Loucy (cell line): ENCODE measurements at regions not wholly inside any gene's neighbourhood (a gene's known extent, or its start where the extent isn't known, plus 50 kb on each side); places are given as distances from the start of the nearest gene placed in this dataset.
"Not testable (repeated sequence)": the region's sequence is repeated elsewhere in the genome, so short reads cannot be mapped to it uniquely, and the experiment has no call there.

Source experiments
- H2AFZ ChIP-seq: fragments of 200-600 bp; sonication (generic); 2 replicates; pipeline ENCODE4 v1.6.0; 2016; ENCODE audit warnings: antibody characterized with exemption, mild to moderate bottlenecking, low read length, moderate library complexity
- H3F3A ChIP-seq: fragments of 200-600 bp; 2 replicates; pipeline ENCODE4 v1.6.0; 2016; ENCODE audit warnings: antibody characterized with exemption, low read depth, mild to moderate bottlenecking
- H3K27me3 ChIP-seq: fragments of 200-600 bp; sonication (generic); 2 replicates; pipeline ENCODE4 v1.6.1; 2014; ENCODE audit warnings: low read length, mild to moderate bottlenecking; ENCODE audit not compliant: insufficient read depth, poor library complexity, severe bottlenecking
- H3K36me3 ChIP-seq: fragments of 200-600 bp; sonication (generic); 2 replicates; pipeline ENCODE4 v1.6.1; 2016; ENCODE audit warnings: low read length; ENCODE audit not compliant: insufficient read depth
- H3K4me1 ChIP-seq: fragments of 200-600 bp; sonication (generic); 2 replicates; pipeline ENCODE4 v1.5.1; 2014; ENCODE audit warnings: low read length, mild to moderate bottlenecking; ENCODE audit not compliant: insufficient read depth, poor library complexity, severe bottlenecking
- H3K4me2 ChIP-seq: fragments of 200-600 bp; sonication (generic); 2 replicates; pipeline ENCODE4 v1.6.0; 2014; ENCODE audit warnings: antibody characterized with exemption, low read length, low read depth, mild to moderate bottlenecking; ENCODE audit not compliant: poor library complexity, severe bottlenecking
- H3K4me3 ChIP-seq: fragments of 200-600 bp; sonication (generic); 2 replicates; pipeline ENCODE4 v1.5.1; 2014; ENCODE audit warnings: low read length, mild to moderate bottlenecking, mixed read lengths; ENCODE audit not compliant: poor library complexity, severe bottlenecking
- H3K79me2 ChIP-seq: fragments of 200-600 bp; sonication (generic); 2 replicates; pipeline ENCODE4 v1.6.1; 2014; ENCODE audit warnings: low read length; ENCODE audit not compliant: insufficient read depth
- H3K9ac ChIP-seq: fragments of 200-600 bp; sonication (generic); 2 replicates; pipeline ENCODE4 v1.6.0; 2014; ENCODE audit warnings: mild to moderate bottlenecking, low read depth, low read length, moderate library complexity; ENCODE audit not compliant: poor library complexity, severe bottlenecking
- H3K9me2 ChIP-seq: fragments of 200-600 bp; sonication (generic); replicated peaks from 2 replicates; pipeline ENCODE4 v1.6.1; 2016; ENCODE audit warnings: low read depth, low read length, mixed read lengths
- H3K9me3 ChIP-seq: fragments of 200-600 bp; sonication (generic); 2 replicates; pipeline ENCODE4 v1.6.1; 2014; ENCODE audit warnings: mild to moderate bottlenecking, antibody characterized with exemption, low read length, low read depth; ENCODE audit not compliant: insufficient read depth
- H4K20me1 ChIP-seq: fragments of 200-600 bp; sonication (generic); 2 replicates; pipeline ENCODE4 v1.6.0; 2014; ENCODE audit warnings: antibody characterized with exemption, low read length, mild to moderate bottlenecking; ENCODE audit not compliant: insufficient read depth, poor library complexity, severe bottlenecking
- EZH2phosphoT487 ChIP-seq: fragments of 200-600 bp; IDR thresholded peaks from 2 replicates; pipeline ENCODE4 v1.6.1; 2018; ENCODE audit warnings: antibody characterized with exemption, mild to moderate bottlenecking, moderate library complexity, borderline replicate concordance
- TF ChIP-seq, protein P1 (sequence below): fragments of 200-600 bp; sonication (generic); conservative IDR thresholded peaks from 2 replicates; pipeline ENCODE4 v1.5.1; 2014; ENCODE audit warnings: mild to moderate bottlenecking, antibody characterized with exemption, low read length

DNA sequence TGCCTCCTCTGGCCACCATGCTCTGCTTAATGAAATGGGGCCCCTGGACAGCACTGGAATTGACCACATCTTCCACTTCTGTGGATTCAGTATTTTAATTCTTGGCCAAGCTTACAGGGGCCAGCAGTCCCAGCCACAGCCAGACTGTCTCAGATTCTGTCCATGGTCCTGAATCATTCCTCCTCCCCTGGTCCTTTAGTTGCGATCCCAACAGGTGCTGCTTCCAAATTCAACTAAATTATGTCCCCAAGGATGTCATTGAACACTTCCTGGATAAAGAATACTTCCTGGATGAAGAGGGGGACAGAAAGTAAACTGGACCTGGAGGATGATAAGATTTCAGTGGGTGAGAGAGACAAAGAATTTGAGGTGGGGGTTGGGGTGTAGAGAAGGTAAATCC, 111.1 kb upstream of the FOXB1 start:
- Histone ChIP-seq H3K9ac (no peak overlapping the region), H3F3A (no peaks in the 10 kb centered on the region), H3K4me1 (no peaks in the 10 kb centered on the region), H3K79me2 (no peaks in the 10 kb centered on the region), H4K20me1 (no peaks in the 10 kb centered on the region), H3K4me2 (no peak overlapping the region), H2AFZ (no peak overlapping the region), H3K9me3 (no peaks in the 10 kb centered on the region), H3K4me3 (no peak overlapping the region), H3K36me3 (no peaks in the 10 kb centered on the region), H3K9me2 (no peaks in the 10 kb centered on the region), H3K27me3 (no peaks in the 10 kb centered on the region)
- TF ChIP-seq EZH2phosphoT487: no peak
- TF ChIP-seq, protein P1, sequence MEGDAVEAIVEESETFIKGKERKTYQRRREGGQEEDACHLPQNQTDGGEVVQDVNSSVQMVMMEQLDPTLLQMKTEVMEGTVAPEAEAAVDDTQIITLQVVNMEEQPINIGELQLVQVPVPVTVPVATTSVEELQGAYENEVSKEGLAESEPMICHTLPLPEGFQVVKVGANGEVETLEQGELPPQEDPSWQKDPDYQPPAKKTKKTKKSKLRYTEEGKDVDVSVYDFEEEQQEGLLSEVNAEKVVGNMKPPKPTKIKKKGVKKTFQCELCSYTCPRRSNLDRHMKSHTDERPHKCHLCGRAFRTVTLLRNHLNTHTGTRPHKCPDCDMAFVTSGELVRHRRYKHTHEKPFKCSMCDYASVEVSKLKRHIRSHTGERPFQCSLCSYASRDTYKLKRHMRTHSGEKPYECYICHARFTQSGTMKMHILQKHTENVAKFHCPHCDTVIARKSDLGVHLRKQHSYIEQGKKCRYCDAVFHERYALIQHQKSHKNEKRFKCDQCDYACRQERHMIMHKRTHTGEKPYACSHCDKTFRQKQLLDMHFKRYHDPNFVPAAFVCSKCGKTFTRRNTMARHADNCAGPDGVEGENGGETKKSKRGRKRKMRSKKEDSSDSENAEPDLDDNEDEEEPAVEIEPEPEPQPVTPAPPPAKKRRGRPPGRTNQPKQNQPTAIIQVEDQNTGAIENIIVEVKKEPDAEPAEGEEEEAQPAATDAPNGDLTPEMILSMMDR: no peak

DNA sequence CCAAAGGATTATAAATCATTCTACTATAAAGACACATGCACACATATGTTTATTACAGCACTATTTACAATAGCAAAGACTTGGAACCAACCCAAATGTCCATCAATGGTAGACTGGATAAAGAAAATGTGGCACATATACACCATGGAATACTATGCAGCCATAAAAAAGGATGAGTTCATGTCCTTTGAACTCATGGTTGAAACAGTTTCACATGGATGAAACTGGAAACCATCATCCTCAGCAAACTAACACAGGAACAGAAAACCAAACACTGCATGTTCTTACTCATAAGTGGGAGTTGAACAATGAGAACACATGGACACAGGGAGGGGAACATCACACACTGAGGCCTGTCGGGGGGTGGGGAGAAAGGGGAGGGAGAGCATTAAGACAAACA, 116.2 kb upstream of the FOXB1 start:
- H3K36me3 ChIP-seq, H3K9me2 ChIP-seq, H3F3A ChIP-seq, H3K9ac ChIP-seq, H4K20me1 ChIP-seq, H3K4me1 ChIP-seq, H2AFZ ChIP-seq, H3K4me3 ChIP-seq, H3K4me2 ChIP-seq, H3K27me3 ChIP-seq, H3K9me3 ChIP-seq, H3K79me2 ChIP-seq: not testable (repeated sequence)

DNA sequence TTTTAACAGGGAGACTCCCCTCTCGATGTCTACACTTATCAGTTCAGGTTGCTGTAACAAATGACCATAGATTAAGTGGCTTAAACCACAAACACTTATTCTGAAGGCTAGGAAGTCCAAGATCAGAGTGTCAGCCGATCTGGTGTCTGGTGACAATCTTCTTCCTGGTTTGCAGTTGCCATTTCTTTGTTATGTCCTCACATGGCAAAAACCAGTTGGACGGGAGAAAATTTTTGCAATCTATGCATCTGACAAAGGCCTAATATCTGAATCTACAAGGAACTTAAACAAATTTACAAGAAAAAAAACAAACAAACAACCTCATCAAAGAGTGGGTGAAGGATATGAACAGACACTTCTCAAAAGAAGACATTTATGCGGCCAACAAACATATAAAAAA, 116.9 kb upstream of the FOXB1 start:
- Histone ChIP-seq H3K9me3 (no peaks in the 10 kb centered on the region), H4K20me1 (no peaks in the 10 kb centered on the region), H3F3A (no peaks in the 10 kb centered on the region), H3K4me1 (no peaks in the 10 kb centered on the region), H3K4me3 (no peak overlapping the region), H3K36me3 (no peaks in the 10 kb centered on the region), H3K9ac (no peak overlapping the region), H2AFZ (no peak overlapping the region), H3K4me2 (no peak overlapping the region), H3K9me2 (no peaks in the 10 kb centered on the region), H3K27me3 (no peaks in the 10 kb centered on the region), H3K79me2 (no peaks in the 10 kb centered on the region)
- TF ChIP-seq, protein P1: no peak
- no peak for TF ChIP-seq EZH2phosphoT487

DNA sequence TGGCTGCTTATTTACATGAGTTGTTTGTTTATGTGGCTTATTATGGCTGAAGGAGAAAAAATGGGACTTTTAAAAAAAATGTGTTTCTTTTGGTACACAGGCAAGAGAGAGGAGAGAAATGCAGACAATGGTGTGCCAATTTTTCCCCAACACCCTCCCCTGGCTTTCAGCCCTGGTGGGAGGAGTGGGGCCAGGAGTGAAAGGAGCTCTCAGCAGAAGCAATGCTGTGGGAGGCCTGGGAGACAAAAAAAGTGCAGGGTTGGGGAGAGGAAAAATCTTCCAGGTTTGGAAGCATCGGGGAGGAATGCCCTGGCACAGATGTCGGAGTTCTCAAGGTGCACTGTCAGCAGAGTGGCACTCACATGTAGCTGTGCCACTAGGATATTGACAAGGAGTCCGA, 117.7 kb upstream of the FOXB1 start:
- no peaks in the 10 kb centered on the region for H3K9me2 ChIP-seq
- no peaks in the 10 kb centered on the region for H3F3A ChIP-seq
- H2AFZ ChIP-seq: no peak overlapping the region
- H4K20me1 ChIP-seq: no peaks in the 10 kb centered on the region
- H3K36me3 ChIP-seq: no peaks in the 10 kb centered on the region
- TF ChIP-seq, protein P1: no peak
- no peak for TF ChIP-seq EZH2phosphoT487
- no peak overlapping the region for H3K4me3 ChIP-seq
- no peaks in the 10 kb centered on the region for H3K4me1 ChIP-seq
- H3K4me2 ChIP-seq: no peak overlapping the region
- H3K27me3 ChIP-seq: no peaks in the 10 kb centered on the region
- H3K9me3 ChIP-seq: no peaks in the 10 kb centered on the region
- H3K9ac ChIP-seq: no peak overlapping the region
- no peaks in the 10 kb centered on the region for H3K79me2 ChIP-seq
